Stimulated activated CD4-positive, alpha-beta T cell treated with anti-CD3 and anti-CD28 coated beads, Interleukin-12 subunit alpha, Interleukin-12 subunit beta, amount 100 ng/mL, for 48 hours (primary cell): ENCODE measurements at regions not wholly inside any gene's neighbourhood (a gene's known extent, or its start where the extent isn't known, plus 50 kb on each side); places are given as distances from the start of the nearest gene placed in this dataset.
"Not testable (repeated sequence)": the region's sequence is repeated elsewhere in the genome, so short reads cannot be mapped to it uniquely, and the experiment has no call there.

ENCODE experiments used
- DNase-seq, 3 donors: peaks; one replicate each; pipeline ENCODE4 v3.0.0-alpha.2; 2020; ENCODE audit warnings: low read depth in 2 of 3, low spot score in 1 of 3

GRCh38 chr17:68782789-68783188, 172.4 kb downstream of the ABCA8 start:
- no peak for DNase-seq

DNA sequence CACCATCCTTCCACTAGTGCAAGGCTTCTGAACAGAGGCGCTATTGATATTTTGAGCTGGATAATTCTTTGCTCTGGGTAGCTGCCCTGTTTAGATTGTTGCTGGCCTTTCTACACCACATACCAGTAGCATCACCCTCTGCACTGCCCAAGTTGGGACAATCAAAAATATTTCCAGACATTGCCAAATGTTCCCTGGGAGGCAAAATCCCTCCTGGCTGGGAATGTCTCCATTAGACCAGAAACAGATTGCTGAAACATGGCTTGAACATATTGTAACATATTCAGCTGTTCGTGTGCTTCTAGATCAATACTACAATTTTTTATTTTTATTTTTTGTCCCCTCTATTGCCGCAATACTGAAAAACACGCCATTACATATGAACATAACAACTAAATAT, 174.6 kb downstream of the ABCA8 start:
- DNase-seq: no peak

GRCh38 chr17:68778726-68779125, 176.5 kb downstream of the ABCA8 start:
- no peak for DNase-seq

- no peak for DNase-seq
Measured at GRCh38 chr17:68777856-68778694, 176.9 kb upstream of the FAM20A start.

GRCh38 chr17:68777243-68777855, 176.2 kb upstream of the FAM20A start:
- peak in 1 of 3 donors; percentile 18 for DNase-seq

DNA sequence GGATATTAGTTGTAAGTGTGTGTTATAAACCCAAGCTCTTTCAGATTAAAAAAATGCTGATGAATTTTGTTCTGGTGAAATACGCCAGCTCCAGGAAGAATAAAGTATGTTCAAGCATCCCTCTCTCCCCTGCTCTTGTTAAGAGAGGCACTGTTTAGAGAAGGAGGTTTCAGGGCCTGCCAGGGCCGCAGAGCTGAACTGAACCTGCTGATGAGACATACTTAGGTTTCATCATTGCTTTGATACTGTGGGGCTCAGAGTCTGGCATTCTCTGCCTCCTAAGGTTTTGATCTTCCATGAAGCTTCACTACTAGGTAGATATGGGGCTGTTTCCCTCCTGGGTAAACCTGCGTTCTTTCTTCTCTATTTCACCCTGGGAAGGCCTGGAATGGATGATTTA, 175.3 kb upstream of the FAM20A start:
- DNase-seq: no peak

DNA sequence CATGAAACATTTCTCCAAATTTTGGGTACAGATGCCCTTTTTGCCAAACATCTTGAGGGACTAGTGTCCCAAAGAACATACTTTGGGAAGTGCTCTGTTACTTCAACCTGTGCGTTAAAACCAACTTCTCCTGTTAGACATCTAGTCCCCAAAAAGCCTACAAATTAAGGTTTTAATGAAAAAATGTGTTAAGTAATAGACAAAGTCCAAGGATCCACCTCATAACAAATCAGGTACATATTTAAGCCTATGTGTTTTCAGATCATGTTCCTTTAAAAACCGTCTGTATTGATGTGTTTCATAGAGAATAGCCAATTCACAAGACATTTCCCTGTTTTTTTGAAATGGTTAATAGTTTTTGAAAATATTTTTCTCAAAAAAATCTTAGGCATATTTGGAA, 174.8 kb upstream of the FAM20A start:
- no peak for DNase-seq

DNA sequence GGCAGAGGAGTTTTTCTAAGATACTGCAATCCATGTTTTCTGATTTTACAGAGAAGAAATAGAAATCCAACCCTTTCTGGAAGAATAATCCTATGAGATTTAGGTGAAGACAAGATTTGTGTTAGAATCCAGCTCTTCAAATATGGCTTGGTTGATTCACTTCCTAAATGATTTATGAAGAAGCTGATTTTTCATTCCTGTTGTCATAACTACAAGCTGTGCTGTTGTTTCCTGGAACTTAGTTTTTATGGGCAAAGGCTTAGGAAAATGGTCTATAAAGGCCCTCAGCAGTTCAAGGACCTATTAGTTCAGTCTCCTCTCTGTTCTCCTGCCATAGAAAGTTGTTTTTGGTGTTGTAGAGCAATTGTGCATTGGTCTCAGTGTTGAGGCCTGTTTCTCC, 174.2 kb upstream of the FAM20A start:
- DNase-seq: no peak

DNA sequence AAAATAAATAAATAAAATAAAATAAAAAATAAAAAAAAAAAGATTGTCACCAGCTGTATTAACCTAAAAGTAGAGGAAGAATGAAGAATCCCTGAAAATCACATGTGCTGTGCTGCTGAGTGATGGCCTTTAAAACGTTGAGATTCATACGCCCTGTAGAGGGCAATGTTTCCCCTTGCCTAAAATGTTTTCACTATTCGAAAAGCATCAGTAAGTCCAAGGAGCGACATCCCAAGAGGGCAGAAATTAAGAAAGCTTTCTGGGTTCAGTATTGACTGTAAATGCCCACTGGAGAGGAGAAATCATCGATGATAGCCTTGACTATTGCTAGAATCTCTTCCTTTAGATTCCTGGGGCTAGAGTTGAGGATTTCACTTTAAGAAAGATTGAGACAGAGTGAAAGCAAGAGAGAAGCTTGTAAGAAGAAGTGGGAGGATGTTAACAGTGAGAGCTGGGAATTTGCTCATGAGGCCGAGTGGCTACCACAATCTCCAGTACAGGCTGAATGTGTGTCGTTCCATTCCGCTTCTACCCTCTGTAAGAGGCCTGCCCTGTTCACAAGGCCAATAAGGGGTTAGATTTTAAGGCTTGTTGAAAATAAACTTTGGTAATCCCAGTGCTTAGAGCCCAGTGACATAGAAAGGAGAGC, 170.8 kb upstream of the FAM20A start:
- no peak for DNase-seq

GRCh38 chr17:68768804-68769203, 167.6 kb upstream of the FAM20A start:
- DNase-seq: no peak

DNA sequence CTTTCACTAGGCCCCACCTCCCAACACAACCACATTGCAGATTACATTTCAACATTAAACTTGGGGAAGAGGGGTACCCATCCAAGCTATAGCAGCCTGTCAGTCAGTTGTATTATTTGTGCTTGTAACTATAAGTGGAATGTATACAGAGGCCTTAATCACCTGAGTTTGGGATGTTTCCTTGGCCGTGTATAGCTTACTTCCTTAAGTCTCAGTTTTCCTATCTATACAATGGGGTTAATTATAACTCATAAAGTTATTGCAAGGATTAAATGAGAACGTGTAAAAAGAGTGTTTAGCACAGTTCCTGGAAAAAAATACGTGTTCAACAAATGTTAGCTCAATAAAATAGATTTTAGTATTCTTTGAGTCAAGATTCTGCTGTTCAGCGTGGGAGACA, 165.5 kb upstream of the FAM20A start:
- no peak for DNase-seq

- DNase-seq: no peak
Measured at GRCh38 chr17:68763562-68763961, 162.4 kb upstream of the FAM20A start.

DNA sequence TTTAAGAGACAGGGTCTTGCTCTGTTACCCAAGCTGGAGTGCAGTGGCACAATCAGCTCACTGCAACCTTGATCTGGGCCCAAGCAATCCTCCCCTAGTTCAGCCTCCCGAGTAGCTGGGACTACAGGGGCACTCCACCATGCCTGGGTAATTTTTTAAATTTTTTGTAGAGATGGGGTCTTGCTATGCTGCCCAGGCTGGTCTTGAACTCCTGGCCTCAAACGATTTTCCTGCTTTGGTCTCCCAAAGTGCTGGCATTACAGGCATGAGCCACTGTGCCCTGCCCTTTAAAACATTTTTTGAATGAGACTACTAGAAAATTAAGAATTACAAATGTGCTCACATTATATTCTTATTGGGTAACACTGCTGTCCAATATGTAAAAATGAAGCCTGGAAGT, 161.7 kb upstream of the FAM20A start:
- no peak for DNase-seq

GRCh38 chr17:68760141-68760475, 158.9 kb upstream of the FAM20A start:
- no peak for DNase-seq

- peak; percentile 45 to 63 (median 49) for DNase-seq
Measured at GRCh38 chr17:68759343-68760140, 158.4 kb upstream of the FAM20A start.

GRCh38 chr17:68759002-68759342, 157.8 kb upstream of the FAM20A start:
- DNase-seq: no peak

GRCh38 chr17:68757866-68758757, 156.9 kb upstream of the FAM20A start:
- not testable (repeated sequence) for DNase-seq

DNA sequence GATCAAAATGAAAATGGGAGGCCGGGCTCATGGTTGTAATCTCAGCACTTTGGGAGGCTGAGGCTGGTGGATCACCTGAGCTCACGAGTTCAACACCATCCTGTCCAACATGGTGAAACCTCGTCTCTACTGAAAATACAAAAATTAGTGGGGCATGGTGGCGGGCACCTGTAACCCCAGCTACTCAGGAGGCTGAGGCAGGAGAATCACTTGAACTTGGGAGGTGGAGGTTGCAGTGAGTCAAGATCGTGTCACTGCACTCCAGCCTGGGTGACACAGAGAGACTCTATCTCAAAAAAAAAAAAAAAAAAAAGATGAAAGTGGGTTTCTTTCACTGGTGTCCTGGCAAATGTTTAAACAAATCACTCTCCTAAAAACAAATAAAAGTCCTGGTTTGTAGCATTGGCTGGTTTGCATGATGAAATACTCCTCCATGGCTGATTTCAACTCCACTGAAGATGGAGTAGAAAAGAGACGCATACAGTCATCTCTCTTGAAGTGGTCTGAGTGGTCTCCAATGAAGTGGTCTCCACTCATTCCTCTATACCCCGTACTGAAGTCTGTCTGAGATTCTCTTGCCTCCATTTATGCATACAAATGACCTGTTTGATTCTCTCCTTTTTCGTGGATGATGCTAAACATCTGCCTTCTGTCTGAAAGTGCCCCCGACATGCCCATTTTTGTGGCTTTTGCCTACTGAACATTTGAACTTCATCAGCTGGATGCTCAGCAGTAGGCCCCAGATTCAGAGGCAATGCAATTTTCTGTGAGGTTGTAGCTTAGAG, 153.0 kb upstream of the FAM20A start:
- DNase-seq: no peak

- no peak for DNase-seq
Measured at GRCh38 chr17:68750208-68750562, 149.0 kb upstream of the FAM20A start.
